GM23248 (cell line): ENCODE measurements at regions not wholly inside any gene's neighbourhood (a gene's known extent, or its start where the extent isn't known, plus 50 kb on each side); places are given as distances from the start of the nearest gene placed in this dataset.

Experiments used
- EZH2 ChIP-seq: fragments of 200-600 bp; sonication (generic); IDR thresholded peaks from 2 replicates; pipeline ENCODE4 v1.6.1; 2018; ENCODE audit warnings: antibody characterized with exemption, mild to moderate bottlenecking; ENCODE audit not compliant: insufficient read depth, poor library complexity, severe bottlenecking
- EZH2phosphoT487 ChIP-seq: fragments of 200-600 bp; sonication (generic); IDR thresholded peaks from 2 replicates; pipeline ENCODE4 v1.6.1; 2018; ENCODE audit warnings: antibody characterized with exemption, moderate library complexity, mild to moderate bottlenecking, low read depth; ENCODE audit not compliant: insufficient read depth

- TF ChIP-seq EZH2 (no peak), EZH2phosphoT487 (no peak)
These were observed 123.7 kb downstream of the MRPL14 start for GRCh38 chr6:44003345-44004061.
